Sigmoid colon (tissue), 3 donors: ENCODE measurements at regions not wholly inside any gene's neighbourhood (a gene's known extent, or its start where the extent isn't known, plus 50 kb on each side); places are given as distances from the start of the nearest gene placed in this dataset.

ENCODE experiments used
- CTCF ChIP-seq, 4 experiments: fragments of 450-650 bp in 3 of 4; fragments of 200-600 bp in 1 of 4; IDR thresholded peaks; one replicate each; pipeline ENCODE4 v1.5.1; 2016 to 2019; ENCODE audit warnings: antibody characterized with exemption in 4 of 4, mild to moderate bottlenecking in 3 of 4, moderate library complexity in 2 of 4
- POLR2A ChIP-seq, 2 donors: fragments of 450-650 bp; IDR thresholded peaks; one replicate each; pipeline ENCODE4 v1.6.1; 2016; ENCODE audit warnings: antibody characterized with exemption in 2 of 2, mild to moderate bottlenecking in 2 of 2, moderate library complexity in 2 of 2

- TF ChIP-seq POLR2A (IDR thresholded peaks at IDR 0.05) (no peak), CTCF (IDR thresholded peaks at IDR 0.05) (no peak)
Measured at GRCh38 chr9:25472681-25473080, 205.6 kb downstream of the TUSC1 start.
